IMR-90 (cell line): ENCODE measurements at regions not wholly inside any gene's neighbourhood (a gene's known extent, or its start where the extent isn't known, plus 50 kb on each side); places are given as distances from the start of the nearest gene placed in this dataset.
"Not testable (repeated sequence)": the region's sequence is repeated elsewhere in the genome, so short reads cannot be mapped to it uniquely, and the experiment has no call there.

Experiments used
- ATAC-seq: fragments of 200-7000 bp; cut with Tn5 transposase; 2 replicates; pipeline ENCODE4 v1.9.1; 2020; ENCODE audit warnings: low read depth, mild to moderate bottlenecking, moderate library complexity
- BruUV-seq: library from RNA; stranded (reverse); fragments of 400-500 nt; replicated peaks from 2 replicates; lab custom pipeline; 2021; lab: Mats Ljungman, UMichigan
- CTCF ChIA-PET: fragments of 300-600 bp; formaldehyde crosslinking; extraction: SDS; loops from one replicate; lab custom pipeline; 2021; ENCODE audit warnings: antibody characterized with exemption; lab: Yijun Ruan, JAX
- POLR2A ChIA-PET: fragments of 300-600 bp; sonication (Branson Sonifier 250); formaldehyde crosslinking; loops from one replicate; lab custom pipeline; 2022; ENCODE audit warnings: antibody characterized with exemption; ENCODE audit not compliant: unreplicated experiment; lab: Charles Lee
- DNase-seq: peaks from one replicate; pipeline ENCODE4 v3.0.0; 2013
- H2AFZ ChIP-seq: replicated peaks from 2 replicates; pipeline ENCODE3; 2013; ENCODE audit warnings: low read length, mild to moderate bottlenecking; ENCODE audit not compliant: poor library complexity
- H2AK5ac ChIP-seq: 2 replicates; pipeline ENCODE4 v1.6.1; 2013; ENCODE audit warnings: low read depth, low read length, inconsistent platforms
- H2AK9ac ChIP-seq: replicated peaks from 2 replicates; pipeline ENCODE3; 2013; ENCODE audit warnings: mild to moderate bottlenecking, low read depth, low read length, moderate library complexity; ENCODE audit not compliant: poor library complexity
- H2BK120ac ChIP-seq: 2 replicates; pipeline ENCODE4 v1.6.1; 2013; ENCODE audit warnings: low read depth, low read length, inconsistent platforms
- H2BK15ac ChIP-seq: 3 replicates; pipeline ENCODE4 v1.6.1; 2013; ENCODE audit warnings: low read depth, low read length, inconsistent platforms
- H2BK20ac ChIP-seq: 2 replicates; pipeline ENCODE4 v1.6.1; 2013; ENCODE audit warnings: low read depth, mild to moderate bottlenecking, inconsistent platforms, low read length, moderate library complexity
- H2BK5ac ChIP-seq: 2 replicates; pipeline ENCODE4 v1.6.1; 2013; ENCODE audit warnings: mild to moderate bottlenecking, low read depth, low read length, inconsistent platforms; ENCODE audit not compliant: poor library complexity, severe bottlenecking
- H3K14ac ChIP-seq: replicated peaks from 2 replicates; pipeline ENCODE4 v1.6.1; 2013; ENCODE audit warnings: low read depth, low read length, inconsistent platforms
- H3K18ac ChIP-seq: 2 replicates; pipeline ENCODE4 v1.6.1; 2013; ENCODE audit warnings: low read depth, low read length, control low read depth
- H3K23ac ChIP-seq: 2 replicates; pipeline ENCODE4 v1.6.1; 2013; ENCODE audit warnings: low read depth, low read length, inconsistent platforms
- H3K27ac ChIP-seq: 2 replicates; pipeline ENCODE4 v1.5.1; 2013; ENCODE audit warnings: mild to moderate bottlenecking, control low read depth, low read length; ENCODE audit not compliant: insufficient read depth
- H3K27me3 ChIP-seq: 2 replicates; pipeline ENCODE4 v1.6.1; 2013; ENCODE audit warnings: low read length; ENCODE audit not compliant: control insufficient read depth, insufficient read depth
- H3K36me3 ChIP-seq: 2 replicates; pipeline ENCODE4 v1.6.1; 2013; ENCODE audit warnings: low read length, mixed read lengths; ENCODE audit not compliant: control insufficient read depth, insufficient read depth
- H3K4ac ChIP-seq: 2 replicates; pipeline ENCODE4 v1.6.1; 2013; ENCODE audit warnings: low read depth, low read length, inconsistent platforms
- H3K4me1 ChIP-seq: 2 replicates; pipeline ENCODE4 v1.6.1; 2013; ENCODE audit warnings: low read length, mixed read lengths; ENCODE audit not compliant: control insufficient read depth, insufficient read depth
- H3K4me2 ChIP-seq: 2 replicates; pipeline ENCODE4 v1.6.1; 2013; ENCODE audit warnings: low read depth, mild to moderate bottlenecking, control low read depth, low read length, moderate library complexity
- H3K4me3 ChIP-seq: 2 replicates; pipeline ENCODE4 v1.5.1; 2013; ENCODE audit warnings: low read depth, mild to moderate bottlenecking, control low read depth, low read length, moderate library complexity; ENCODE audit not compliant: insufficient read depth
- H3K56ac ChIP-seq: 2 replicates; pipeline ENCODE4 v1.6.1; 2013; ENCODE audit warnings: low read length, inconsistent platforms; ENCODE audit not compliant: insufficient read depth; ENCODE audit errors: extremely low read depth
- H3K79me1 ChIP-seq, 2 experiments: 2 replicates each; pipeline ENCODE4 v1.6.1; 2013; ENCODE audit warnings: low read length in 2 of 2, inconsistent platforms in 1 of 2, low read depth in 1 of 2
- H3K9ac ChIP-seq: 2 replicates; pipeline ENCODE4 v1.6.1; 2013; ENCODE audit warnings: low read depth, low read length, control low read depth
- H3K9me1 ChIP-seq: 2 replicates; pipeline ENCODE4 v1.6.1; 2013; ENCODE audit warnings: low read length, inconsistent platforms; ENCODE audit not compliant: insufficient read depth
- H3K9me3 ChIP-seq: 2 replicates; pipeline ENCODE4 v1.6.1; 2013; ENCODE audit warnings: low read length; ENCODE audit not compliant: control insufficient read depth, insufficient read depth
- H4K20me1 ChIP-seq: 2 replicates; pipeline ENCODE4 v1.6.1; 2013; ENCODE audit warnings: low read length, inconsistent platforms; ENCODE audit not compliant: insufficient read depth
- H4K5ac ChIP-seq: 2 replicates; pipeline ENCODE4 v1.6.1; 2013; ENCODE audit warnings: mild to moderate bottlenecking, low read depth, low read length, control low read depth
- H4K8ac ChIP-seq, 2 experiments: 2 replicates each; pipeline ENCODE4 v1.6.1; 2013; ENCODE audit warnings: low read depth in 2 of 2, low read length in 2 of 2, control low read depth in 1 of 2, inconsistent platforms in 1 of 2
- H4K91ac ChIP-seq: 2 replicates; pipeline ENCODE4 v1.6.1; 2013; ENCODE audit warnings: low read depth, low read length, inconsistent platforms; ENCODE audit not compliant: insufficient read depth
- CHD1 ChIP-seq: IDR thresholded peaks from 2 replicates; pipeline ENCODE4 v1.6.1; 2012; ENCODE audit warnings: low read depth, low read length, improper control_type of control experiment
- WGBS, 2 experiments: methylation state at CpG; one replicate each; pipeline versions ENCODE4 v1.1.5 to v1.1.7; 2013; ENCODE audit warnings: missing lambda C conversion rate in 2 of 2; ENCODE audit not compliant: insufficient read length in 1 of 2; ENCODE audit errors: extremely low coverage in 2 of 2; 5-methylcytosine and 5-hydroxymethylcytosine counted together
- dilution Hi-C: fragments of 300-500 bp; cut with HindIII; formaldehyde crosslinking; loops from one replicate; pipeline ENCODE4 v1.14.3; 2018; ENCODE audit warnings: low sequenced_read_pairs; ENCODE audit not compliant: unreplicated experiment
- in situ Hi-C: fragments of 300-500 bp; cut with MboI; formaldehyde crosslinking; loops from 3 replicates; pipeline ENCODE4 v1.14.3; 2019; ENCODE audit warnings: low sequenced_read_pairs, inconsistent platforms, mixed read lengths
- intact Hi-C: fragments of 100-400 bp; cut with micrococcal nuclease; formaldehyde crosslinking; loops from 2 replicates; pipeline ENCODE4 v1.10.0; 2022
- TF ChIP-seq, protein P1 (sequence below): conservative IDR thresholded peaks from 2 replicates; pipeline ENCODE4 v1.5.1; 2012; ENCODE audit warnings: mild to moderate bottlenecking, low read depth, low read length, improper control_type of control experiment
- TF ChIP-seq, protein P2 (sequence below): fragments of 150-350 bp; IDR thresholded peaks from 2 replicates; pipeline ENCODE4 v1.6.1; 2017; ENCODE audit warnings: mild to moderate bottlenecking, antibody characterized with exemption, low read length, low read depth

DNA sequence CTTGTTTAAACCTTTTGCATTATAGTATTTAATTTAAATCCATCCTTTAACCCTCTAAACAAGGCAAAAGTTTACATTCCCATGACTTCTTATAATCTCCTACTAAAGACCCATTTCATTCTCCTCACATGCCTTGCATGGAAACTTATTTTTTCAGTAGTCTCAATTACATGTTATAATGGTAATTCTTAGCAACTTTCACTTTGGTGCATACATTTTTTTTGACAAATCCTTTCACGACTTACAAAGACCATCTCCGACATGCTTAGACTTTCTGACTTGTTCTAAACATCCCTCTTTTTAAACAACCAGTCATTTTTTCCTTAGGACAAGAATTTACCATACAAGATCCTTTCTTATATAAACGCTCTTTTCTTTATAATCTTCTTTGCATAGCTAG lies 615.4 kb upstream of the GBE1 start:
- Histone ChIP-seq H2BK120ac (no peak overlapping the region), H2BK5ac (no peak overlapping the region), H3K4me1 (no peaks in the 10 kb centered on the region), H3K27ac (no peak overlapping the region), H3K9me3 (peaks cover 15% of the 10 kb centered on the region), H2BK20ac (no peak overlapping the region), H3K56ac (no peak overlapping the region), H4K91ac (no peak overlapping the region), H3K27me3 (no peaks in the 10 kb centered on the region), H3K4ac (no peak overlapping the region), H2AFZ (no peak overlapping the region), H4K20me1 (no peaks in the 10 kb centered on the region), H3K18ac (no peak overlapping the region), H4K5ac (no peak overlapping the region), H3K14ac (no peak overlapping the region), H4K8ac (no peak overlapping the region), H2AK9ac (no peak overlapping the region), H3K4me3 (no peak overlapping the region), H2AK5ac (no peak overlapping the region), H2BK15ac (no peak overlapping the region), H3K23ac (no peak overlapping the region), H3K4me2 (no peak overlapping the region), H3K79me1 (no peaks in the 10 kb centered on the region), H3K9me1 (no peaks in the 10 kb centered on the region), H3K36me3 (no peaks in the 10 kb centered on the region), H3K9ac (no peak overlapping the region)
- TF ChIP-seq, protein P1, sequence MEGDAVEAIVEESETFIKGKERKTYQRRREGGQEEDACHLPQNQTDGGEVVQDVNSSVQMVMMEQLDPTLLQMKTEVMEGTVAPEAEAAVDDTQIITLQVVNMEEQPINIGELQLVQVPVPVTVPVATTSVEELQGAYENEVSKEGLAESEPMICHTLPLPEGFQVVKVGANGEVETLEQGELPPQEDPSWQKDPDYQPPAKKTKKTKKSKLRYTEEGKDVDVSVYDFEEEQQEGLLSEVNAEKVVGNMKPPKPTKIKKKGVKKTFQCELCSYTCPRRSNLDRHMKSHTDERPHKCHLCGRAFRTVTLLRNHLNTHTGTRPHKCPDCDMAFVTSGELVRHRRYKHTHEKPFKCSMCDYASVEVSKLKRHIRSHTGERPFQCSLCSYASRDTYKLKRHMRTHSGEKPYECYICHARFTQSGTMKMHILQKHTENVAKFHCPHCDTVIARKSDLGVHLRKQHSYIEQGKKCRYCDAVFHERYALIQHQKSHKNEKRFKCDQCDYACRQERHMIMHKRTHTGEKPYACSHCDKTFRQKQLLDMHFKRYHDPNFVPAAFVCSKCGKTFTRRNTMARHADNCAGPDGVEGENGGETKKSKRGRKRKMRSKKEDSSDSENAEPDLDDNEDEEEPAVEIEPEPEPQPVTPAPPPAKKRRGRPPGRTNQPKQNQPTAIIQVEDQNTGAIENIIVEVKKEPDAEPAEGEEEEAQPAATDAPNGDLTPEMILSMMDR = no peak
- no peak for TF ChIP-seq CHD1
- TF ChIP-seq, protein P2, sequence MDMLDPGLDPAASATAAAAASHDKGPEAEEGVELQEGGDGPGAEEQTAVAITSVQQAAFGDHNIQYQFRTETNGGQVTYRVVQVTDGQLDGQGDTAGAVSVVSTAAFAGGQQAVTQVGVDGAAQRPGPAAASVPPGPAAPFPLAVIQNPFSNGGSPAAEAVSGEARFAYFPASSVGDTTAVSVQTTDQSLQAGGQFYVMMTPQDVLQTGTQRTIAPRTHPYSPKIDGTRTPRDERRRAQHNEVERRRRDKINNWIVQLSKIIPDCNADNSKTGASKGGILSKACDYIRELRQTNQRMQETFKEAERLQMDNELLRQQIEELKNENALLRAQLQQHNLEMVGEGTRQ = no peak
- dilution Hi-C loops (no loop called here), intact Hi-C loops (no loop called here), in situ Hi-C loops (no loop called here)
- ATAC-seq (no peak), DNase-seq (no peak)
- BruUV-seq = no TSS peak
- POLR2A ChIA-PET = no interaction called here
- CTCF ChIA-PET = no interaction called here
- WGBS, 2 experiments = no CpG with 5 or more reads among the region's 3 CpGs

DNA sequence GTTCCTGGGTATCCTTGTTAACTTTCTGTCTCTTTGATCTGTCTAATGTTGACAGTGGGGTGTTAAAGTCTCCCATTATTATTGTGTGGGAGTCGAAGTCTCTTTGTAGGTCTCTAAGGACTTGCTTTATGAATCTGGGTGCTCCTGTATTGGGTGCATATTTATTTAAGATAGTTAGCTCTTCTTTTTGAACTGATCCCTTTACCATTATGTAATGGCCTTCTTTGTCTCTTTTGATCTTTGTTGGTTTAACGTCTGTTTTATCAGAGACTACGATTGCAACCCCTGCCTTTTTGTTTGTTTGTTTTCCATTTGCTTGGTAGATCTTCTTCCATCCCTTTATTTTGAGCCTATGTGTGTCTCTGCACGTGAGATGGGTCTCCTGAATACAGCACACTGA lies 612.4 kb upstream of the GBE1 start:
- H3K4me2 ChIP-seq, dilution Hi-C loops, H3K9ac ChIP-seq, H3K9me1 ChIP-seq, intact Hi-C loops, H3K23ac ChIP-seq, H3K27ac ChIP-seq, H2AK5ac ChIP-seq, H3K36me3 ChIP-seq, H2BK120ac ChIP-seq, H3K79me1 ChIP-seq, in situ Hi-C loops, H2BK15ac ChIP-seq, H3K56ac ChIP-seq, H3K27me3 ChIP-seq, H2BK20ac ChIP-seq, H2BK5ac ChIP-seq, BruUV-seq, H3K4me1 ChIP-seq, CTCF ChIA-PET, H4K91ac ChIP-seq, H3K4me3 ChIP-seq, H3K14ac ChIP-seq, H2AK9ac ChIP-seq, H4K8ac ChIP-seq, ATAC-seq, H4K20me1 ChIP-seq, H2AFZ ChIP-seq, H3K4ac ChIP-seq, DNase-seq, POLR2A ChIA-PET, H3K18ac ChIP-seq, H4K5ac ChIP-seq: not testable (repeated sequence)
- WGBS, 2 experiments = no CpG with 5 or more reads among the region's 4 CpGs
- peaks cover 12% of the 10 kb centered on the region; the same call in 1 of the 2 replicates for H3K9me3 ChIP-seq
